ENCODE measurements at regions not wholly inside any gene's neighbourhood (a gene's known extent, or its start where the extent isn't known, plus 50 kb on each side); places are given as distances from the start of the nearest gene placed in this dataset.

DNA sequence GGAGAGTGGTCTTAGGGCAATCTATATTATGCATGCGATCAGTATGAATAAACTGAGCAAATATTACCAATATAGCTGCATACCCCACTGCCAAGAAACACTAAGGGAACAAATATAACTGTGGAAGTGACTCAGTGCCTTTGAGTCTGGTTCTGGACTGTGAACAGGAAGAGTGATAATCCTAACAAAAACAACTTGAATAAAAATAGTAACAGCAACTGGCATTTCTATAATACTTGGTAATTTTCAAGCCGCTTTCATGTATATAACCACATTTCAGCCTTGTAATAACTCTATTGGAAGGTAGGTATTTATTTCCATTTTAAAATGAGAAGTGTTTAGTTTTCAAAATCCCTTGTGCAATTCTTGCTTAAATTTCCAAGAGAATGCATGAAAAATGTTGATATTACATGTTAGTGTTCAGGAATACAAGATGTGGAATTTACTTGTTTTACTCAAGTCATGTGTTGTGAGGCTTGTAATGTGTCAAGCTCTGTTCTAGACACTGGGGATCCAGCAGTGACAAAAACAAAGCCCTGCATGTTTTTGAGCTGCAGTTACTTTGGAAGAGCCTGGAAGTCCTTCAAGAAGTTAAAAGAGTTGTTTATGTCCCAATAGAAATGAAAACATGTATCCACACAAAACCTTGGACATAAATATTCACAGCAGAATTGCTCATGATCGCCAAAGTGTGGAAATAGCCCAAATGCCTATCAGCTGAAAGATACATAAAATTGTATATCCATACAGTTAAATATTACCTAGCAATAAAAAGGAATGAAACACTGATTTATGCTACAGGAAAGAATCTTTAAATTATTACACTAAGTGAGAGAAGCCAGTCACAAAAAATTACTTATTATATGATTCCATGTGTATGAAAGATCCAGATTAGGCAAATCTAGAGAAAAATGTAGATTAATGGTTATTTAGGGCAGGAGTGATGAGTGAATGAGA lies 338.1 kb upstream of the TMEM132C start (continued):
- TF ChIP-seq SIN3A (IDR thresholded peaks at IDR 0.05; ENCODE audit: low read depth, low read length) (no peak), FOXK2 (IDR thresholded peaks at IDR 0.05) (no peak), KDM1A (IDR thresholded peaks at IDR 0.05; ENCODE audit: borderline replicate concordance) (no peak), RUNX3 (IDR thresholded peaks at IDR 0.05; ENCODE audit: low read length) (no peak), MYC (IDR thresholded peaks at IDR 0.05; ENCODE audit: insufficient read depth, insufficient read length, insufficient replicate concordance, low read length, severe bottlenecking) (no peak), EZH2 (IDR thresholded peaks at IDR 0.05; ENCODE audit: borderline replicate concordance, control insufficient read depth, low read depth, low read length) (no peak), NR2C1 (IDR thresholded peaks at IDR 0.05) (no peak), POU2F2 (IDR thresholded peaks at IDR 0.05; ENCODE audit: borderline replicate concordance, low read depth, low read length) (no peak), TBL1XR1 (IDR thresholded peaks at IDR 0.05; ENCODE audit: low read depth, low read length) (no peak)
- TF ChIP-seq, protein P1, sequence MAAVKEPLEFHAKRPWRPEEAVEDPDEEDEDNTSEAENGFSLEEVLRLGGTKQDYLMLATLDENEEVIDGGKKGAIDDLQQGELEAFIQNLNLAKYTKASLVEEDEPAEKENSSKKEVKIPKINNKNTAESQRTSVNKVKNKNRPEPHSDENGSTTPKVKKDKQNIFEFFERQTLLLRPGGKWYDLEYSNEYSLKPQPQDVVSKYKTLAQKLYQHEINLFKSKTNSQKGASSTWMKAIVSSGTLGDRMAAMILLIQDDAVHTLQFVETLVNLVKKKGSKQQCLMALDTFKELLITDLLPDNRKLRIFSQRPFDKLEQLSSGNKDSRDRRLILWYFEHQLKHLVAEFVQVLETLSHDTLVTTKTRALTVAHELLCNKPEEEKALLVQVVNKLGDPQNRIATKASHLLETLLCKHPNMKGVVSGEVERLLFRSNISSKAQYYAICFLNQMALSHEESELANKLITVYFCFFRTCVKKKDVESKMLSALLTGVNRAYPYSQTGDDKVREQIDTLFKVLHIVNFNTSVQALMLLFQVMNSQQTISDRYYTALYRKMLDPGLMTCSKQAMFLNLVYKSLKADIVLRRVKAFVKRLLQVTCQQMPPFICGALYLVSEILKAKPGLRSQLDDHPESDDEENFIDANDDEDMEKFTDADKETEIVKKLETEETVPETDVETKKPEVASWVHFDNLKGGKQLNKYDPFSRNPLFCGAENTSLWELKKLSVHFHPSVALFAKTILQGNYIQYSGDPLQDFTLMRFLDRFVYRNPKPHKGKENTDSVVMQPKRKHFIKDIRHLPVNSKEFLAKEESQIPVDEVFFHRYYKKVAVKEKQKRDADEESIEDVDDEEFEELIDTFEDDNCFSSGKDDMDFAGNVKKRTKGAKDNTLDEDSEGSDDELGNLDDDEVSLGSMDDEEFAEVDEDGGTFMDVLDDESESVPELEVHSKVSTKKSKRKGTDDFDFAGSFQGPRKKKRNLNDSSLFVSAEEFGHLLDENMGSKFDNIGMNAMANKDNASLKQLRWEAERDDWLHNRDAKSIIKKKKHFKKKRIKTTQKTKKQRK (IDR thresholded peaks at IDR 0.05; ENCODE audit: low read depth, low read length) = no peak
